CD8-positive, alpha-beta memory T cell (primary cell): ENCODE measurements at regions not wholly inside any gene's neighbourhood (a gene's known extent, or its start where the extent isn't known, plus 50 kb on each side); places are given as distances from the start of the nearest gene placed in this dataset.

Experiments used
- CTCF ChIA-PET: fragments of 350-600 bp; sonication (Branson Sonifier 250); formaldehyde crosslinking; loops from one replicate; lab custom pipeline; 2021; ENCODE audit warnings: antibody characterized with exemption; lab: Charles Lee
- POLR2A ChIA-PET: fragments of 350-600 bp; sonication (Branson Sonifier 250); formaldehyde crosslinking; loops from one replicate; lab custom pipeline; 2021; ENCODE audit warnings: antibody characterized with exemption; lab: Charles Lee
- DNase-seq, 5 donors: peaks; one replicate each; pipeline versions ENCODE4 v3.0.0 to v3.0.0-alpha.2; 2020 to 2022; ENCODE audit warnings: mixed read lengths in 1 of 5
- H3K27ac ChIP-seq: one replicate; pipeline ENCODE4 v1.7.0; 2013; ENCODE audit warnings: low read depth, mild to moderate bottlenecking, low read length, moderate library complexity
- H3K27me3 ChIP-seq: 2 replicates; pipeline ENCODE4 v1.7.0; 2013; ENCODE audit warnings: low read length, mild to moderate bottlenecking; ENCODE audit not compliant: insufficient read depth, poor library complexity, severe bottlenecking
- H3K36me3 ChIP-seq: 2 replicates; pipeline ENCODE4 v1.7.0; 2013; ENCODE audit warnings: mild to moderate bottlenecking, low read length, moderate library complexity; ENCODE audit not compliant: insufficient read depth
- H3K4me1 ChIP-seq: 2 replicates; pipeline ENCODE4 v1.7.0; 2013; ENCODE audit warnings: mild to moderate bottlenecking, low read length, moderate library complexity; ENCODE audit not compliant: insufficient read depth
- H3K4me3 ChIP-seq: 2 replicates; pipeline ENCODE4 v1.7.0; 2013; ENCODE audit warnings: mild to moderate bottlenecking, low read length
- H3K9me3 ChIP-seq: 2 replicates; pipeline ENCODE4 v1.7.0; 2013; ENCODE audit warnings: mild to moderate bottlenecking, low read length
- H3K27ac Mint-ChIP-seq, 8 donors: one replicate each; pipeline ENCODE4 v1.8.0; 2020 to 2021; ENCODE audit warnings: mixed read lengths in 8 of 8, mild to moderate bottlenecking in 6 of 8, inconsistent platforms in 3 of 8, moderate library complexity in 3 of 8
- H3K27me3 Mint-ChIP-seq, 2 donors: one replicate each; pipeline ENCODE4 v1.8.0; 2020 to 2021; ENCODE audit warnings: mixed read lengths in 2 of 2, mild to moderate bottlenecking in 1 of 2, moderate library complexity in 1 of 2
- H3K36me3 Mint-ChIP-seq, 3 donors: one replicate each; pipeline ENCODE4 v1.8.0; 2020 to 2021; ENCODE audit warnings: mixed read lengths in 3 of 3, inconsistent platforms in 1 of 3, mild to moderate bottlenecking in 1 of 3
- H3K4me1 Mint-ChIP-seq, 3 donors: one replicate each; pipeline ENCODE4 v1.8.0; 2020 to 2021; ENCODE audit warnings: mixed read lengths in 3 of 3, inconsistent platforms in 1 of 3, mild to moderate bottlenecking in 1 of 3
- H3K4me3 Mint-ChIP-seq, 7 donors: one replicate each; pipeline ENCODE4 v1.8.0; 2020 to 2021; ENCODE audit warnings: mixed read lengths in 7 of 7, mild to moderate bottlenecking in 6 of 7, moderate library complexity in 4 of 7, inconsistent platforms in 2 of 7
- H3K9me3 Mint-ChIP-seq, 5 donors: one replicate each; pipeline ENCODE4 v1.8.0; 2020 to 2022; ENCODE audit warnings: mixed read lengths in 5 of 5, mild to moderate bottlenecking in 3 of 5, moderate library complexity in 2 of 5, inconsistent platforms in 1 of 5

GRCh38 chr16:85469929-85470590 lies 143.1 kb upstream of the GSE1 start:
- peaks cover 0 to 1% (median 0%) of the 10 kb centered on the region in 3 donors for H3K36me3 Mint-ChIP-seq
- H3K9me3 Mint-ChIP-seq = no peaks in the 10 kb centered on the region
- no peak overlapping the region for H3K4me3 Mint-ChIP-seq
- ChIA-PET CTCF (interaction anchor here (1.0 to 1.1 kb wide), 2 partner anchors 41 to 286 kb away, joined by 3 to 5 read pairs; no protein-coding TSS in a partner anchor), POLR2A (no interaction called here)
- H3K27me3 Mint-ChIP-seq = peaks cover 18% of the 10 kb centered on the region in 2 donors
- DNase-seq = no peak
- H3K4me1 ChIP-seq = no peaks in the 10 kb centered on the region
- H3K4me1 Mint-ChIP-seq = no peaks in the 10 kb centered on the region
- H3K27ac ChIP-seq = no peak overlapping the region
- no peaks in the 10 kb centered on the region for H3K36me3 ChIP-seq
- H3K9me3 ChIP-seq = no peaks in the 10 kb centered on the region
- H3K27me3 ChIP-seq = no peaks in the 10 kb centered on the region
- H3K4me3 ChIP-seq = no peak overlapping the region
- H3K27ac Mint-ChIP-seq = no peak overlapping the region

DNA sequence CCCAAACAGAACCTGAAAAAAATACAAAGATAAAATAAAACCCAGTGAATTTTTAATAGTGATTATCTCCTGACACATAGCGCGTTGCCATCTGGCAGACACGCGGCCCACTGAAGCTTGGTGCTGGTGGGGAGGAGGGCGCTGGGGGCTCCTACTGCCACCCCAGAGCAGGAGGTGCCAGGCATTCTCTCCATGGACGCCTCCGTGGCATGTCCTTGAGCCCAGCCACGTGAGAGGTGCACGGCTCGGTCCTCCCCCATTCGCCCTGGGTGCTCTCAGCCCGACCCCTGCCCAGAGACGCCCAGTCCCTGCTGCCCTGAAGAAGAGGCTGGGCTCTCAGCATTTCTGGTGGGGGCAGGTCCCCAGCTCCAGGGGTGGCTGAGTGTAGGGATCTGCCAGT lies 142.2 kb upstream of the GSE1 start:
- H3K36me3 Mint-ChIP-seq = no peaks in the 10 kb centered on the region
- no peaks in the 10 kb centered on the region for H3K9me3 Mint-ChIP-seq
- no peak overlapping the region for H3K4me3 Mint-ChIP-seq
- H3K27me3 Mint-ChIP-seq = peaks cover 10% of the 10 kb centered on the region in 2 donors
- CTCF ChIA-PET = interaction anchor here (1.1 kb wide), 1 partner anchor 42 kb away, joined by 5 read pairs; no protein-coding TSS in a partner anchor
- H3K27ac ChIP-seq = no peak overlapping the region
- POLR2A ChIA-PET = no interaction called here
- no peak for DNase-seq
- no peaks in the 10 kb centered on the region for H3K9me3 ChIP-seq
- no peak overlapping the region for H3K4me3 ChIP-seq
- no peaks in the 10 kb centered on the region for H3K4me1 ChIP-seq
- H3K27me3 ChIP-seq = no peaks in the 10 kb centered on the region
- H3K27ac Mint-ChIP-seq = no peak overlapping the region
- H3K36me3 ChIP-seq = no peaks in the 10 kb centered on the region
- no peaks in the 10 kb centered on the region for H3K4me1 Mint-ChIP-seq

GRCh38 chr16:85471469-85472431 lies 141.4 kb upstream of the GSE1 start:
- Mint-ChIP-seq H3K9me3 (no peaks in the 10 kb centered on the region), H3K36me3 (no peaks in the 10 kb centered on the region), H3K4me1 (no peaks in the 10 kb centered on the region), H3K4me3 (no peak overlapping the region), H3K27ac (peak overlapping the region in 1 of 8 donors; percentile 72), H3K27me3 (peaks cover 9% of the 10 kb centered on the region in 2 donors)
- no peaks in the 10 kb centered on the region for H3K36me3 ChIP-seq
- H3K4me1 ChIP-seq = no peaks in the 10 kb centered on the region
- POLR2A ChIA-PET = no interaction called here
- H3K4me3 ChIP-seq = no peak overlapping the region
- no peaks in the 10 kb centered on the region for H3K27me3 ChIP-seq
- CTCF ChIA-PET = interaction anchor here (0.7 to 2.4 kb wide), 3 partner anchors 20 to 145 kb away, joined by 3 to 6 read pairs (median 5); no protein-coding TSS in a partner anchor
- no peak for DNase-seq
- H3K9me3 ChIP-seq = no peaks in the 10 kb centered on the region
- H3K27ac ChIP-seq = no peak overlapping the region

DNA sequence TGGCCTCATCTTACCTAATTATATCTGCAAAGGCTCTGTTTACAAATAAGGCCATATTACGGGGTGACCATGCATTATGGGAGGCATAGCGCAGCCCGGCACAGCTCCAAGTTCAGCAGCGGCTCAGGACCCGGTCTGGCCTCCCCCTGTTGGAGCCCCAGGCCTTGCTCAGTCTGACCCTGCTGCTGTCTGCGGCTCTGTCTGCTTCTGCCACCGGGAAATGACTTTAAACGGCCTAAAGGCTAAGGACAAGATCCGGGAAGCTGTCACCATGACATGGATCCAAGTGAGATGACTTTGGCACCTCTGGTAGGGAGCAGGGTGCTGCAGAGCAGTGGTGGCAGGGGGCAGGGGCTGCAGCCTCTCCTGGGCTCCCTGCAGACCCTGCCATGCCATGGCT lies 140.6 kb upstream of the GSE1 start:
- Histone ChIP-seq H3K36me3 (no peaks in the 10 kb centered on the region), H3K4me1 (no peaks in the 10 kb centered on the region), H3K27ac (no peak overlapping the region), H3K9me3 (no peaks in the 10 kb centered on the region), H3K4me3 (no peak overlapping the region), H3K27me3 (no peaks in the 10 kb centered on the region)
- Mint-ChIP-seq H3K9me3 (no peaks in the 10 kb centered on the region), H3K27ac (no peak overlapping the region), H3K27me3 (peaks cover 6 to 7% of the 10 kb centered on the region in 2 donors), H3K4me1 (no peaks in the 10 kb centered on the region), H3K4me3 (no peak overlapping the region), H3K36me3 (no peaks in the 10 kb centered on the region)
- POLR2A ChIA-PET = no interaction called here
- CTCF ChIA-PET = interaction anchor here (1.0 to 2.4 kb wide), 2 partner anchors 52 to 144 kb away, joined by 3 to 6 read pairs; no protein-coding TSS in a partner anchor
- DNase-seq = no peak

- H3K4me3 ChIP-seq = no peak overlapping the region
- H3K4me3 Mint-ChIP-seq = no peak overlapping the region
- no peaks in the 10 kb centered on the region for H3K4me1 Mint-ChIP-seq
- CTCF ChIA-PET = interaction anchor here (1.0 to 2.4 kb wide), 2 partner anchors 53 to 143 kb away, joined by 3 to 6 read pairs; no protein-coding TSS in a partner anchor
- no peak overlapping the region for H3K27ac ChIP-seq
- no peak overlapping the region for H3K27ac Mint-ChIP-seq
- H3K9me3 ChIP-seq = no peaks in the 10 kb centered on the region
- H3K9me3 Mint-ChIP-seq = no peaks in the 10 kb centered on the region
- POLR2A ChIA-PET = no interaction called here
- no peaks in the 10 kb centered on the region for H3K36me3 Mint-ChIP-seq
- no peaks in the 10 kb centered on the region for H3K4me1 ChIP-seq
- no peaks in the 10 kb centered on the region for H3K27me3 ChIP-seq
- DNase-seq = no peak
- no peaks in the 10 kb centered on the region for H3K36me3 ChIP-seq
- peaks cover 3 to 5% of the 10 kb centered on the region in 2 donors for H3K27me3 Mint-ChIP-seq
These were observed 139.8 kb upstream of the GSE1 start for GRCh38 chr16:85473323-85473722.

DNA sequence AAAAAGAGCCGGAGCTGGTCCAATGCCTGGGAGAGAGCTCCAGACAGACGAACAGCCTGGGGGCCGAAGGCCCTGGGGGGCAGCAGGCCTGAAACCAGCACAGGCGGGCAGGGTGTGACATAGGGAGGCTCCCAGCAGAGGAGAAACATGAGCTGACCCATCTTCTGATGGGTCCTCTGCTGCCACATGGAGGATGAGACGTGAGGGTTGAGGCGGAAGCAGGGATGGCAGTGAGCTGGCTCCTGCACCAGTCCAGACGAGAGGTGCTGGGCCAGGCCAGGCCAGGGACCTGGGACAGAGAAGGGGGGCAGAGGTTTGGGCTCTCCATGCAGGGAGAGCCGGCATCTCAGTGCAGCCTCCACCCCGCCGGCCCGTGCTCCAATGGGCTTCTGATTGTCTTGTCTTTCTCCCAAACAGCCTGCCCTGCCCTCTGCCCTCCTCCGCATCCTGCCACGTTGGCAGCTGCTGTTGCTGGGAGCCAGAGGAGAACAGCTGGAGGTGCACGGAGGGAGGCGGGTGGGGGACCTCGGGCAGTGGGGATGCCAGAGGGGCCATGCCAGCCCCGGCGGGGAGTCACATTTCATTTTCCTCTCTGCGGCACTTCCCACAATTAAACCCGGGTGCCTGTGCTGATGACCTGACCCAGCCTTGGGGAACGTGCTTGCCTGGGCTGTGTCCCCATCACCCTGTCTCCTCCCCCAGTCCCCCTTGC lies 139.1 kb upstream of the GSE1 start:
- CTCF ChIA-PET = interaction anchor here (2.4 kb wide), 1 partner anchor 142 kb away, joined by 6 read pairs; no protein-coding TSS in a partner anchor
- Histone ChIP-seq H3K27me3 (no peaks in the 10 kb centered on the region), H3K9me3 (no peaks in the 10 kb centered on the region), H3K27ac (no peak overlapping the region), H3K4me3 (no peak overlapping the region), H3K36me3 (no peaks in the 10 kb centered on the region), H3K4me1 (no peaks in the 10 kb centered on the region)
- Mint-ChIP-seq H3K9me3 (no peaks in the 10 kb centered on the region), H3K4me1 (no peaks in the 10 kb centered on the region), H3K27ac (no peak overlapping the region), H3K27me3 (peaks cover 0 to 5% of the 10 kb centered on the region in 2 donors), H3K4me3 (no peak overlapping the region), H3K36me3 (no peaks in the 10 kb centered on the region)
- POLR2A ChIA-PET = no interaction called here
- no peak for DNase-seq

DNA sequence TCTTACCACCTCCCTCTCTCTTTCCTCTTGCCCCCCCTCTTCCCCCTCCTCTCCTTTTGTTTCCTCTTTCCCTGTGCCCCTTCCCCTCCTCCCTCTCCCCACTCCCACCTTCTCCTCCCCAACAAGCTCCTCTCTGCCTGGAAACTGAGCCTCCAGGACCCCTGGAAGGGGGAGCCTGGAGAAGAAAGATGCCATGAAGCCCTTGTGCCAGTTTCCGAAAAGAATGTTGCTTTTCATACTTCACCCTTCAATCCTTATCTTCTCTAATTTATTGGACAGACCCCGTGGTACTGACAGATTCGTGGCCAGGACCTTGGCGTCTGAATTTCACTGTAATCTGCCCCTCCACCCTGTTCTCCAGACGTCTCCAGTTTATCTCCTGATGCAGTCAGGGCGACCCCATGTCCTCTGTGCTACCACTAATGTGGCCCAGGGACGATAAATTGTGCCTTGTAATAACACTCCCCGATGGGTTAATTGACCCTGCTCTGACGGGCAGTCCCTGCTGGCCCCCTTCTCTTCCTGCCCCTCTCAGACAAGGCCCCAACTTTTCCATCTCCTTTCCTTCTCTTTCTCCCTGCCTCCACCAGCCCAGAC lies 138.4 kb upstream of the GSE1 start:
- peaks cover 0 to 3% of the 10 kb centered on the region in 2 donors for H3K27me3 Mint-ChIP-seq
- CTCF ChIA-PET = no interaction called here
- no peaks in the 10 kb centered on the region for H3K4me1 ChIP-seq
- no peaks in the 10 kb centered on the region for H3K36me3 Mint-ChIP-seq
- no peaks in the 10 kb centered on the region for H3K4me1 Mint-ChIP-seq
- no peaks in the 10 kb centered on the region for H3K9me3 Mint-ChIP-seq
- H3K4me3 Mint-ChIP-seq = no peak overlapping the region
- peak overlapping the region in 1 of 8 donors; percentile 74 for H3K27ac Mint-ChIP-seq
- H3K9me3 ChIP-seq = no peaks in the 10 kb centered on the region
- no peaks in the 10 kb centered on the region for H3K27me3 ChIP-seq
- H3K36me3 ChIP-seq = no peaks in the 10 kb centered on the region
- POLR2A ChIA-PET = no interaction called here
- no peak for DNase-seq
- no peak overlapping the region for H3K4me3 ChIP-seq
- no peak overlapping the region for H3K27ac ChIP-seq
